Loucy (cell line): ENCODE measurements at regions not wholly inside any gene's neighbourhood (a gene's known extent, or its start where the extent isn't known, plus 50 kb on each side); places are given as distances from the start of the nearest gene placed in this dataset.
A peak's percentile ranks its signal among the peaks of the same experiment; 100 is the strongest.

Experiments
- H2AFZ ChIP-seq: fragments of 200-600 bp; sonication (generic); 2 replicates; pipeline ENCODE4 v1.6.0; 2016; ENCODE audit warnings: antibody characterized with exemption, mild to moderate bottlenecking, low read length, moderate library complexity
- H3F3A ChIP-seq: fragments of 200-600 bp; 2 replicates; pipeline ENCODE4 v1.6.0; 2016; ENCODE audit warnings: antibody characterized with exemption, low read depth, mild to moderate bottlenecking
- H3K27me3 ChIP-seq: fragments of 200-600 bp; sonication (generic); 2 replicates; pipeline ENCODE4 v1.6.1; 2014; ENCODE audit warnings: low read length, mild to moderate bottlenecking; ENCODE audit not compliant: insufficient read depth, poor library complexity, severe bottlenecking
- H3K36me3 ChIP-seq: fragments of 200-600 bp; sonication (generic); 2 replicates; pipeline ENCODE4 v1.6.1; 2016; ENCODE audit warnings: low read length; ENCODE audit not compliant: insufficient read depth
- H3K4me1 ChIP-seq: fragments of 200-600 bp; sonication (generic); 2 replicates; pipeline ENCODE4 v1.5.1; 2014; ENCODE audit warnings: low read length, mild to moderate bottlenecking; ENCODE audit not compliant: insufficient read depth, poor library complexity, severe bottlenecking
- H3K4me2 ChIP-seq: fragments of 200-600 bp; sonication (generic); 2 replicates; pipeline ENCODE4 v1.6.0; 2014; ENCODE audit warnings: antibody characterized with exemption, low read length, low read depth, mild to moderate bottlenecking; ENCODE audit not compliant: poor library complexity, severe bottlenecking
- H3K4me3 ChIP-seq: fragments of 200-600 bp; sonication (generic); 2 replicates; pipeline ENCODE4 v1.5.1; 2014; ENCODE audit warnings: low read length, mild to moderate bottlenecking, mixed read lengths; ENCODE audit not compliant: poor library complexity, severe bottlenecking
- H3K79me2 ChIP-seq: fragments of 200-600 bp; sonication (generic); 2 replicates; pipeline ENCODE4 v1.6.1; 2014; ENCODE audit warnings: low read length; ENCODE audit not compliant: insufficient read depth
- H3K9ac ChIP-seq: fragments of 200-600 bp; sonication (generic); 2 replicates; pipeline ENCODE4 v1.6.0; 2014; ENCODE audit warnings: mild to moderate bottlenecking, low read depth, low read length, moderate library complexity; ENCODE audit not compliant: poor library complexity, severe bottlenecking
- H3K9me2 ChIP-seq: fragments of 200-600 bp; sonication (generic); replicated peaks from 2 replicates; pipeline ENCODE4 v1.6.1; 2016; ENCODE audit warnings: low read depth, low read length, mixed read lengths
- H3K9me3 ChIP-seq: fragments of 200-600 bp; sonication (generic); 2 replicates; pipeline ENCODE4 v1.6.1; 2014; ENCODE audit warnings: mild to moderate bottlenecking, antibody characterized with exemption, low read length, low read depth; ENCODE audit not compliant: insufficient read depth
- H4K20me1 ChIP-seq: fragments of 200-600 bp; sonication (generic); 2 replicates; pipeline ENCODE4 v1.6.0; 2014; ENCODE audit warnings: antibody characterized with exemption, low read length, mild to moderate bottlenecking; ENCODE audit not compliant: insufficient read depth, poor library complexity, severe bottlenecking
- CTCF ChIP-seq: fragments of 200-600 bp; sonication (generic); conservative IDR thresholded peaks from 2 replicates; pipeline ENCODE4 v1.5.1; 2014; ENCODE audit warnings: mild to moderate bottlenecking, antibody characterized with exemption, low read length
- EZH2phosphoT487 ChIP-seq: fragments of 200-600 bp; IDR thresholded peaks from 2 replicates; pipeline ENCODE4 v1.6.1; 2018; ENCODE audit warnings: antibody characterized with exemption, mild to moderate bottlenecking, moderate library complexity, borderline replicate concordance

DNA sequence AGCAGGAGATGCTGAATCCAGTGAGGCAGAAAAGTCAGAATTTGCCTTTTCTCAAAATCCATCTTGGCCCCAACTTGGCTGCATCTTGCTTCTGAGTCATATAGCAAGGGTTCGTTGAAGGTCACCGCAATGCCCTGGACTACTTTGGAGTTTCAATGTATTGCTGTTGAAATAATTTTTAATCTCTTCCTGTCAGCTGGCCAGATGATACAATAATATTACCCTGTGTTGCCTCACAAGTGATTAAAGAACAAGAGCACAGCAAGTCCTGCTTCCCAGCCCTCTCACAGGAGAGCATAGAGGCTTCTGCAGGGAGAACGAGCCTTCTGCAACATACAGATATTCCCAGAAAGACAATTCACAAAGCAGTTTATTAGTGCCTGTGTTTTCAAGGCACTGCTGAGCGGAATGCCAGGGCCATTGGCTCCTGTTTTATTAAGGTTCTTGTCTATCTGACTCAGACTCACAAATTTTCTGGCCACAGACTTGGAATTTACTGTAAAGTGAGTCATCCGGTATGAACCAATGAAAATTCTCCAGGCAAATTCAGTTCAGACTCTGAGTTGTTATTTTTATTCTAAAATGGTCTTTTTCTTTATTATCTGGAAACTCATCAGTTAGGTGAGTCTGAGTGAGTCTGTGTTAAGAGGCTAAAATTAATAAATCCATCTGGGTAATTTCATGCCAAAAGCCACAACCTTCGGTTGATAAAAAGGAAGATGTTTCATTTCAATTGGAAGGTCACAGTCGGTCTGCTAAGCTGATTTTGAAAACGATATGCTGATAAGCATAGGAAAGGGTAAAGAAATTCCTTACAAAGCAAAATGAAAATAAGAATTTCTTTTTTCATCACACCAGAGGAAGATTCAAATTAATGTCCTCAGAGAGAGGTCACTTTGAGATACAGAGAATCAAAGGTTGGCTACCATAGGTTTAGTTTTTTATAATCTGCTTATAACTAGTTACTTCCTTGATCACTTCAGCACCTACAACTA, 289.4 kb upstream of the STXBP5 start:
- 0 out of 2 replicates have a peak overlapping the region, but pooled peaks have one; percentile 52 for H2AFZ ChIP-seq
- no peaks in the 10 kb centered on the region for H3K36me3 ChIP-seq
- no peaks in the 10 kb centered on the region for H3K9me2 ChIP-seq
- H3K4me2 ChIP-seq: peak overlapping the region; percentile 35
- H3K9me3 ChIP-seq: no peaks in the 10 kb centered on the region
- peaks cover 32% of the 10 kb centered on the region for H3K4me1 ChIP-seq
- TF ChIP-seq EZH2phosphoT487: no peak
- no peak for TF ChIP-seq CTCF
- no peaks in the 10 kb centered on the region for H3K27me3 ChIP-seq
- H4K20me1 ChIP-seq: no peaks in the 10 kb centered on the region
- no peak overlapping the region for H3K9ac ChIP-seq
- H3F3A ChIP-seq: no peaks in the 10 kb centered on the region
- H3K79me2 ChIP-seq: no peaks in the 10 kb centered on the region
- no peak overlapping the region for H3K4me3 ChIP-seq

GRCh38 chr6:146915671-146916127, 288.5 kb upstream of the STXBP5 start:
- TF ChIP-seq CTCF (no peak), EZH2phosphoT487 (no peak)
- H3K9ac ChIP-seq: no peak overlapping the region
- H3K9me2 ChIP-seq: no peaks in the 10 kb centered on the region
- no peaks in the 10 kb centered on the region for H3K36me3 ChIP-seq
- no peaks in the 10 kb centered on the region for H4K20me1 ChIP-seq
- H3K4me3 ChIP-seq: no peak overlapping the region
- no peaks in the 10 kb centered on the region for H3K9me3 ChIP-seq
- no peaks in the 10 kb centered on the region for H3F3A ChIP-seq
- no peaks in the 10 kb centered on the region for H3K79me2 ChIP-seq
- H3K4me1 ChIP-seq: peaks cover 32% of the 10 kb centered on the region
- peak overlapping the region; percentile 52; the same call in 1 of the 2 replicates for H2AFZ ChIP-seq
- H3K27me3 ChIP-seq: no peaks in the 10 kb centered on the region
- H3K4me2 ChIP-seq: no peak overlapping the region

- Histone ChIP-seq H4K20me1 (no peaks in the 10 kb centered on the region), H3K79me2 (no peaks in the 10 kb centered on the region), H3K9ac (no peak overlapping the region), H3K9me2 (no peaks in the 10 kb centered on the region), H3K27me3 (no peaks in the 10 kb centered on the region), H3F3A (no peaks in the 10 kb centered on the region), H2AFZ (no peak overlapping the region), H3K9me3 (no peaks in the 10 kb centered on the region), H3K4me3 (no peak overlapping the region), H3K4me1 (peaks cover 32% of the 10 kb centered on the region), H3K4me2 (no peak overlapping the region), H3K36me3 (no peaks in the 10 kb centered on the region)
- TF ChIP-seq EZH2phosphoT487 (no peak), CTCF (no peak)
These were observed 287.7 kb upstream of the STXBP5 start for GRCh38 chr6:146916435-146917025.
